Neural crest cell (in vitro differentiated cells): ENCODE measurements at regions not wholly inside any gene's neighbourhood (a gene's known extent, or its start where the extent isn't known, plus 50 kb on each side); places are given as distances from the start of the nearest gene placed in this dataset.

ENCODE experiments used
- DNase-seq: peaks from one replicate; pipeline ENCODE4 v3.0.0; 2021; ENCODE audit warnings: low read depth, mixed read lengths, low spot score
- H3K27ac Mint-ChIP-seq: one replicate; pipeline ENCODE4 v1.8.0; 2021; ENCODE audit warnings: mild to moderate bottlenecking, mixed read lengths; ENCODE audit not compliant: unreplicated experiment
- H3K27me3 Mint-ChIP-seq: 2 replicates; pipeline ENCODE4 v1.8.0; 2021; ENCODE audit warnings: low read depth, mild to moderate bottlenecking, mixed read lengths
- H3K36me3 Mint-ChIP-seq: 2 replicates; pipeline ENCODE4 v1.8.0; 2021; ENCODE audit warnings: low read depth, mild to moderate bottlenecking, mixed read lengths
- H3K4me1 Mint-ChIP-seq: 2 replicates; pipeline ENCODE4 v1.8.0; 2021; ENCODE audit warnings: mixed read lengths
- H3K4me3 Mint-ChIP-seq: one replicate; pipeline ENCODE4 v1.8.0; 2021; ENCODE audit warnings: mild to moderate bottlenecking, mixed read lengths
- H3K9me3 Mint-ChIP-seq: 2 replicates; pipeline ENCODE4 v1.8.0; 2021; ENCODE audit warnings: mixed read lengths
- CTCF ChIP-seq: fragments of 200-600 bp; sonication (generic); conservative IDR thresholded peaks from 2 replicates; pipeline ENCODE4 v1.5.0; 2021; ENCODE audit warnings: antibody characterized with exemption, mild to moderate bottlenecking

GRCh38 chr4:17376205-17376604 is 135.7 kb downstream of the QDPR start:
- no peaks in the 10 kb centered on the region for H3K4me1 Mint-ChIP-seq
- TF ChIP-seq CTCF, result no peak
- peaks cover 3% of the 10 kb centered on the region for H3K27me3 Mint-ChIP-seq
- DNase-seq, result no peak
- no peak overlapping the region for H3K4me3 Mint-ChIP-seq
- H3K36me3 Mint-ChIP-seq, result no peaks in the 10 kb centered on the region
- no peaks in the 10 kb centered on the region for H3K9me3 Mint-ChIP-seq
- H3K27ac Mint-ChIP-seq, result no peak overlapping the region

GRCh38 chr4:17373666-17374065 is 138.2 kb downstream of the QDPR start:
- no peak overlapping the region for H3K4me3 Mint-ChIP-seq
- no peak overlapping the region for H3K27ac Mint-ChIP-seq
- H3K9me3 Mint-ChIP-seq, result no peaks in the 10 kb centered on the region
- peaks cover 3% of the 10 kb centered on the region for H3K27me3 Mint-ChIP-seq
- no peak for TF ChIP-seq CTCF
- DNase-seq, result no peak
- H3K4me1 Mint-ChIP-seq, result peaks cover 5% of the 10 kb centered on the region
- H3K36me3 Mint-ChIP-seq, result no peaks in the 10 kb centered on the region

- Mint-ChIP-seq H3K4me3 (no peak overlapping the region), H3K27ac (no peak overlapping the region), H3K9me3 (no peaks in the 10 kb centered on the region), H3K36me3 (no peaks in the 10 kb centered on the region), H3K27me3 (no peaks in the 10 kb centered on the region), H3K4me1 (peaks cover 5% of the 10 kb centered on the region)
- DNase-seq, result no peak
- no peak for TF ChIP-seq CTCF
Measured at GRCh38 chr4:17370818-17371217, 141.1 kb downstream of the QDPR start.

- H3K4me3 Mint-ChIP-seq, result no peak overlapping the region
- H3K36me3 Mint-ChIP-seq, result no peaks in the 10 kb centered on the region
- TF ChIP-seq CTCF, result no peak
- DNase-seq, result no peak
- H3K27ac Mint-ChIP-seq, result no peak overlapping the region
- H3K4me1 Mint-ChIP-seq, result peaks cover 5% of the 10 kb centered on the region
- no peaks in the 10 kb centered on the region for H3K9me3 Mint-ChIP-seq
- no peaks in the 10 kb centered on the region for H3K27me3 Mint-ChIP-seq
Measured at GRCh38 chr4:17368408-17368807, 143.5 kb downstream of the QDPR start.

- Mint-ChIP-seq H3K27me3 (no peaks in the 10 kb centered on the region), H3K36me3 (no peaks in the 10 kb centered on the region), H3K9me3 (no peaks in the 10 kb centered on the region), H3K4me1 (peaks cover 5% of the 10 kb centered on the region), H3K27ac (no peak overlapping the region), H3K4me3 (no peak overlapping the region)
- no peak for DNase-seq
- TF ChIP-seq CTCF, result no peak
Measured at GRCh38 chr4:17367201-17367600, 144.7 kb downstream of the QDPR start.

- H3K4me3 Mint-ChIP-seq, result no peak overlapping the region
- peaks cover 5% of the 10 kb centered on the region for H3K4me1 Mint-ChIP-seq
- H3K36me3 Mint-ChIP-seq, result no peaks in the 10 kb centered on the region
- TF ChIP-seq CTCF, result no peak
- DNase-seq, result no peak
- H3K27me3 Mint-ChIP-seq, result no peaks in the 10 kb centered on the region
- no peak overlapping the region for H3K27ac Mint-ChIP-seq
- no peaks in the 10 kb centered on the region for H3K9me3 Mint-ChIP-seq
Measured at GRCh38 chr4:17366496-17366895, 145.4 kb downstream of the QDPR start.
